ENCODE measurements at regions not wholly inside any gene's neighbourhood (a gene's known extent, or its start where the extent isn't known, plus 50 kb on each side); places are given as distances from the start of the nearest gene placed in this dataset.

DNA sequence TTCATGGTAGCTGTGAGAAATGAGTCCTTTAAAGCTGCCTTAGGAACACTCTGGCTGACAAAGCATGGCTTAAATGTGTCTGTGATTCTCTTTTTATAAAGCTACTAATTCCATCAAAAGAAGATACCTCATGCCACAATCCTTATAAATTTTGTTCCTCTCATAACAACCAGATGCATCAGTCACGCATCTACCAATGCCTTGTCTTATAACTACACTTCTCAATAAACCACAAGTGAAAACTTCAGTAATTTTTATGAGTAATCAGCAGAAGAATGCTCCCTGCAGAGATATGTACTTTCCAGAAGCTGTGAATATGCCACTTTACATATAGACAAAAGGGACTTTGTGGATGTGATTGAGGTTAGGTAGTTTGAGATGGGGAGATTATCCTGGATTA, 147.8 kb downstream of the SUCLA2 start (continued):
- TF ChIP-seq ZNF280D (tag by site-specific recombination; IDR thresholded peaks at IDR 0.05) = no peak
- no peak for TF ChIP-seq ZFP37 (tag by site-specific recombination; IDR thresholded peaks at IDR 0.05)

DNA sequence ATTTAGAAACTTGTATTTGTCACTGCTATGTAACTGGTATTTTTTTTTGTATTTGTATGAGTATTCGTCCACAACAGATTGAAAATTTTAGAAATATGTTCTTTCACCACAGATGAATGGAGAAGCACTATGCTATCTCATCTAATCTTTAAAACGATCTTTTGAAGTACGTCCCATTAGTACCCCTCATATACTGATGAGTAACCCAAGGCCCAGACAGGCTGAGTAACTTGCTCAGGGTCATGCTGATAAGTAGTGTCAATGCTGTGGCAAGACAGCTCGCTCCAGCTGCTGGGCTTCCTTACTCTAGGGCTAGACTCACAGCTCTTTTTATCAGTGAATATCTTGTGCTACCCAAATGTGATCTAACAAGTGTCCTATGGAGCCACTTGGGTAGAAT, 154.2 kb downstream of the SUCLA2 start:
- Histone ChIP-seq H3K27ac (ENCODE audit: extremely low read depth, low read depth, low read length) (no peak overlapping the region), H3K4me3 (ENCODE audit: low read depth, low read length) (no peak overlapping the region), H3K36me3 (ENCODE audit: control insufficient read depth in 2 of 2, insufficient read depth in 1 of 2, low read length in 2 of 2) (no peaks in the 10 kb centered on the region), H3K9me3 (ENCODE audit: control insufficient read depth, insufficient read depth, low read depth, low read length) (no peaks in the 10 kb centered on the region), H3K4me1 (ENCODE audit: control insufficient read depth, insufficient read depth, low read length) (no peaks in the 10 kb centered on the region)
- CTCF ChIA-PET = interaction anchor here (1.0 kb wide), 1 partner anchor 13 kb away, joined by 3 read pairs; no protein-coding TSS in a partner anchor
- POLR2A ChIA-PET = no interaction called here
- TF ChIP-seq ZNF654 (tag by site-specific recombination; IDR thresholded peaks at IDR 0.05; ENCODE audit: low read depth) (no peak), ZFP69B (tag by site-specific recombination; IDR thresholded peaks at IDR 0.05) (no peak)

DNA sequence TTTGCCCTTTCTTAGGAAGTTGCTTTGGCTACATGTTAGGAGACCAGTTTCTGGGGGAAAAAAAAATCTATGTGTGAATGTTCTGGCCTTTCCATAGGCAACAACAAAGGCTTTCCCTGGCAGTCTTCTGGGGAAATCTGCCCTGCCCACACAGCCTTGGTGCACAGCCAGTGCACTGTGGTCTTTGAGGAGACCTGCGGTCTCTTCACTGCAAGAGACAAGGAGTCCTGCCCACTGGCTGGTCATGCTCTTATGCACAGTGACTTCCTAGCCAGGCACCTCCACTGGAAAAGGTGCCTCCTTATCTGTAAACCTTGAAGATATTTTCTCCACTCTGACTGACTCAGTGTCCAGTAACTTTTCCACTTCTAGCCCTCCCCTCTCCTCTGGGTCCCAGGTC, 155.1 kb downstream of the SUCLA2 start:
- no peak overlapping the region for H3K27ac ChIP-seq (ENCODE audit: extremely low read depth, low read depth, low read length)
- ChIA-PET CTCF (interaction anchor here (1.0 kb wide), 1 partner anchor 12 kb away, joined by 3 read pairs; no protein-coding TSS in a partner anchor), POLR2A (no interaction called here)
- no peaks in the 10 kb centered on the region for H3K9me3 ChIP-seq (ENCODE audit: control insufficient read depth, insufficient read depth, low read depth, low read length)
- no peaks in the 10 kb centered on the region for H3K36me3 ChIP-seq (ENCODE audit: control insufficient read depth in 2 of 2, insufficient read depth in 1 of 2, low read length in 2 of 2)
- H3K4me1 ChIP-seq (ENCODE audit: control insufficient read depth, insufficient read depth, low read length) = no peaks in the 10 kb centered on the region
- TF ChIP-seq ZNF560 (tag by site-specific recombination; IDR thresholded peaks at IDR 0.05; ENCODE audit: borderline replicate concordance) (no peak), ZNF37A (tag by site-specific recombination; IDR thresholded peaks at IDR 0.05) (no peak), ZNF529 (tag by site-specific recombination; IDR thresholded peaks at IDR 0.05; ENCODE audit: insufficient replicate concordance) (no peak), ZNF221 (tag by site-specific recombination; IDR thresholded peaks at IDR 0.05; ENCODE audit: borderline replicate concordance) (no peak), PRDM1 (tag by site-specific recombination; IDR thresholded peaks at IDR 0.05) (no peak)
- no peak overlapping the region for H3K4me3 ChIP-seq (ENCODE audit: low read depth, low read length)

DNA sequence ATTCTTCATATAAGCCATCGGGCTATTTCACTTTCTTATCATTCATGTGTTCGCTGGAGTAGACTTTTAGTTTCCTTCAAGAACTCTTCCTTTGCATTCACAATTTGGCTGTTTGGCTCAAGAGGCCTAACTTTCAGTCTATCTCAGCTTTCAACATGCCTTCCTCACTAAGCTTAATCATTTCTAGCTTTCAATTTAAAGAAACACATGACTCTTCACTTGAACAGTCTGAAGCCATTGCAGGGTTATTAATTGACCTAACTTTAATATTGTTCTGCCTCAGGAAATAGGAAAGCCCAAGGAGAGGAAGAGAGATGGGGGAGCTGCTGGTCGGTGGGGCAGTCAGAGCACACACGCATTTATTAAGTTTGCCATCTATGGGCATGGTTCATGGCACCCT, 158.1 kb downstream of the SUCLA2 start:
- H3K27ac ChIP-seq (ENCODE audit: extremely low read depth, low read depth, low read length) = no peak overlapping the region
- no peaks in the 10 kb centered on the region for H3K36me3 ChIP-seq (ENCODE audit: control insufficient read depth in 2 of 2, insufficient read depth in 1 of 2, low read length in 2 of 2)
- H3K9me3 ChIP-seq (ENCODE audit: control insufficient read depth, insufficient read depth, low read depth, low read length) = no peaks in the 10 kb centered on the region
- H3K4me3 ChIP-seq (ENCODE audit: low read depth, low read length) = no peak overlapping the region
- ChIA-PET CTCF (no interaction called here), POLR2A (no interaction called here)
- no peaks in the 10 kb centered on the region for H3K4me1 ChIP-seq (ENCODE audit: control insufficient read depth, insufficient read depth, low read length)
- TF ChIP-seq, protein P1, sequence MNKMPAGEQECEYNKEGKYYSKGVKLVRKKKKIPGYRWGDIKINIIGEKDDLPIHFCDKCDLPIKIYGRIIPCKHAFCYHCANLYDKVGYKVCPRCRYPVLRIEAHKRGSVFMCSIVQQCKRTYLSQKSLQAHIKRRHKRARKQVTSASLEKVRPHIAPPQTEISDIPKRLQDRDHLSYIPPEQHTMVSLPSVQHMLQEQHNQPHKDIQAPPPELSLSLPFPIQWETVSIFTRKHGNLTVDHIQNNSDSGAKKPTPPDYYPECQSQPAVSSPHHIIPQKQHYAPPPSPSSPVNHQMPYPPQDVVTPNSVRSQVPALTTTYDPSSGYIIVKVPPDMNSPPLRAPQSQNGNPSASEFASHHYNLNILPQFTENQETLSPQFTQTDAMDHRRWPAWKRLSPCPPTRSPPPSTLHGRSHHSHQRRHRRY (tag by site-specific recombination; IDR thresholded peaks at IDR 0.05) = no peak
- TF ChIP-seq ZNF510 (tag by site-specific recombination; IDR thresholded peaks at IDR 0.05; ENCODE audit: insufficient replicate concordance) (no peak), ZNF223 (tag by site-specific recombination; IDR thresholded peaks at IDR 0.05) (no peak), ZBTB7A (tag by site-specific recombination; IDR thresholded peaks at IDR 0.05; ENCODE audit: low read depth) (no peak), ZNF664 (tag by site-specific recombination; IDR thresholded peaks at IDR 0.05) (no peak), ZNF704 (tag by site-specific recombination; IDR thresholded peaks at IDR 0.05) (no peak), ZNF610 (tag by site-specific recombination; IDR thresholded peaks at IDR 0.05; ENCODE audit: borderline replicate concordance) (no peak), ZNF132 (tag by site-specific recombination; IDR thresholded peaks at IDR 0.05; ENCODE audit: borderline replicate concordance) (no peak), ZNF423 (tag by site-specific recombination; IDR thresholded peaks at IDR 0.05) (no peak), ZNF146 (tag by site-specific recombination; IDR thresholded peaks at IDR 0.05) (no peak), ZNF837 (tag by site-specific recombination; IDR thresholded peaks at IDR 0.05) (no peak), ZNF140 (tag by site-specific recombination; IDR thresholded peaks at IDR 0.05) (no peak), KLF17 (tag by site-specific recombination; IDR thresholded peaks at IDR 0.05) (no peak), ZNF292 (tag by site-specific recombination; IDR thresholded peaks at IDR 0.05; ENCODE audit: borderline replicate concordance, low read depth) (no peak)
- TF ChIP-seq, protein P2, sequence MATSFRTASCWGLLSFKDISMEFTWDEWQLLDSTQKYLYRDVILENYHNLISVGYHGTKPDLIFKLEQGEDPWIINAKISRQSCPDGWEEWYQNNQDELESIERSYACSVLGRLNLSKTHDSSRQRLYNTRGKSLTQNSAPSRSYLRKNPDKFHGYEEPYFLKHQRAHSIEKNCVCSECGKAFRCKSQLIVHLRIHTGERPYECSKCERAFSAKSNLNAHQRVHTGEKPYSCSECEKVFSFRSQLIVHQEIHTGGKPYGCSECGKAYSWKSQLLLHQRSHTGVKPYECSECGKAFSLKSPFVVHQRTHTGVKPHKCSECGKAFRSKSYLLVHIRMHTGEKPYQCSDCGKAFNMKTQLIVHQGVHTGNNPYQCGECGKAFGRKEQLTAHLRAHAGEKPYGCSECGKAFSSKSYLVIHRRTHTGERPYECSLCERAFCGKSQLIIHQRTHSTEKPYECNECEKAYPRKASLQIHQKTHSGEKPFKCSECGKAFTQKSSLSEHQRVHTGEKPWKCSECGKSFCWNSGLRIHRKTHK (tag by site-specific recombination; IDR thresholded peaks at IDR 0.05) = no peak
